Cardiac fibroblast (primary cell): ENCODE measurements at regions not wholly inside any gene's neighbourhood (a gene's known extent, or its start where the extent isn't known, plus 50 kb on each side); places are given as distances from the start of the nearest gene placed in this dataset.
"Not testable (repeated sequence)": the region's sequence is repeated elsewhere in the genome, so short reads cannot be mapped to it uniquely, and the experiment has no call there.

ENCODE experiments used
- DNase-seq, 2 donors: peaks; one replicate each; pipeline versions ENCODE4 v3.0.0 to v3.0.0-alpha.2; 2010; ENCODE audit warnings: low read depth in 2 of 2
- H3K4me3 ChIP-seq, 2 donors: replicated peaks in 1 of 2; 1 replicate in 1 of 2; 2 replicates in 1 of 2; pipeline ENCODE4 v1.5.1; 2011; ENCODE audit warnings: low read depth in 2 of 2, low read length in 2 of 2, mild to moderate bottlenecking in 2 of 2, moderate library complexity in 1 of 2
- TF ChIP-seq, protein P1 (sequence below): IDR thresholded peaks from one replicate; pipeline ENCODE4 v1.5.1; 2011; ENCODE audit warnings: low read depth, mild to moderate bottlenecking, low read length, inconsistent platforms

GRCh38 chr5:167851416-167851815 lies 440.0 kb upstream of the WWC1 start:
- TF ChIP-seq, protein P1, sequence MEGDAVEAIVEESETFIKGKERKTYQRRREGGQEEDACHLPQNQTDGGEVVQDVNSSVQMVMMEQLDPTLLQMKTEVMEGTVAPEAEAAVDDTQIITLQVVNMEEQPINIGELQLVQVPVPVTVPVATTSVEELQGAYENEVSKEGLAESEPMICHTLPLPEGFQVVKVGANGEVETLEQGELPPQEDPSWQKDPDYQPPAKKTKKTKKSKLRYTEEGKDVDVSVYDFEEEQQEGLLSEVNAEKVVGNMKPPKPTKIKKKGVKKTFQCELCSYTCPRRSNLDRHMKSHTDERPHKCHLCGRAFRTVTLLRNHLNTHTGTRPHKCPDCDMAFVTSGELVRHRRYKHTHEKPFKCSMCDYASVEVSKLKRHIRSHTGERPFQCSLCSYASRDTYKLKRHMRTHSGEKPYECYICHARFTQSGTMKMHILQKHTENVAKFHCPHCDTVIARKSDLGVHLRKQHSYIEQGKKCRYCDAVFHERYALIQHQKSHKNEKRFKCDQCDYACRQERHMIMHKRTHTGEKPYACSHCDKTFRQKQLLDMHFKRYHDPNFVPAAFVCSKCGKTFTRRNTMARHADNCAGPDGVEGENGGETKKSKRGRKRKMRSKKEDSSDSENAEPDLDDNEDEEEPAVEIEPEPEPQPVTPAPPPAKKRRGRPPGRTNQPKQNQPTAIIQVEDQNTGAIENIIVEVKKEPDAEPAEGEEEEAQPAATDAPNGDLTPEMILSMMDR = no peak
- peak in 1 of 2 donors; percentile 46 for DNase-seq

GRCh38 chr5:167852515-167852914 lies 438.9 kb upstream of the WWC1 start:
- TF ChIP-seq, protein P1 = no peak
- no peak overlapping the region for H3K4me3 ChIP-seq
- no peak for DNase-seq

More at GRCh38 chr5:167851416-167851815, 440.0 kb upstream of the WWC1 start:
- no peak overlapping the region for H3K4me3 ChIP-seq

- DNase-seq = peak; percentile 28 to 68
- H3K4me3 ChIP-seq = no peak overlapping the region
- TF ChIP-seq, protein P1 = no peak
Observed at GRCh38 chr5:167853421-167853820, 438.0 kb upstream of the WWC1 start.

DNA sequence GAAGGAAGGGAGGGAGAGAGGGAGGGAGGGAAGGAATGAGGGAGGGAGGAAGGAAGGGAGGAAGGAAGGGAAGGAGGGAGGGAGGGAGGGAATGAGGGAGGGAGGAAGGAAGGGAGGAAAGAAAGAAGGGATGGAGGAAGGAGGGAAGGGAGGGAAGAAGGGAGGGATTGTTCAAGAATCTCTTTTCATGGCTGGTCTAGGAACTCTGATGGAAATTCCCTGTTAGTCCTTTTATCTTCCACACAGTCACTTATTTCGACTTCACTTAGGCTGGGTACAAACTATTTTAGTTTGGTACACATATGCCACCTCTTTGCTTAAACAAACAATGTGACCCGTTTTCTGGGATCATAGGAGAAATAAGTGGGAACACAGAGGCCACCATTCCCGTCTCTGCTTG lies 435.6 kb upstream of the WWC1 start:
- H3K4me3 ChIP-seq = no peak overlapping the region
- DNase-seq = no peak
- TF ChIP-seq, protein P1 = no peak

DNA sequence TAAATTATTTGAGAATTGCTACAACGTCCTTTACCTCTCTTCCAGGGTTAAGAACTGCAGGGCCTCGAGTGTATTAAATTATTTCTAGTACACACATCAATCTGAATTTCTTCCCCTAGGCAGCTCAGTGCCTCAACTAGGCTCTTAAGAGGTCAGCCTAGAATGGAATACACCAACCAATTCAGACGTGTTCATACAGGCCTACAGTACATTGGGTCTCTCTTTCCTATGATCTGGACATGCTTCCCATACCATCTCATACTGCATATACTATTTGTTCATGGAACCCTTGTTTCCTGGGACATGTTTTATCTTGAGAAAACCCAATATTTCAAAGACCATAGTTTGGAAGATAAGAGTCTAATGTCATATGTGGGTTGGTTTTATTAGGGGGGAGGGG lies 434.1 kb upstream of the WWC1 start:
- TF ChIP-seq, protein P1 = no peak
- DNase-seq = no peak
- no peak overlapping the region for H3K4me3 ChIP-seq

DNA sequence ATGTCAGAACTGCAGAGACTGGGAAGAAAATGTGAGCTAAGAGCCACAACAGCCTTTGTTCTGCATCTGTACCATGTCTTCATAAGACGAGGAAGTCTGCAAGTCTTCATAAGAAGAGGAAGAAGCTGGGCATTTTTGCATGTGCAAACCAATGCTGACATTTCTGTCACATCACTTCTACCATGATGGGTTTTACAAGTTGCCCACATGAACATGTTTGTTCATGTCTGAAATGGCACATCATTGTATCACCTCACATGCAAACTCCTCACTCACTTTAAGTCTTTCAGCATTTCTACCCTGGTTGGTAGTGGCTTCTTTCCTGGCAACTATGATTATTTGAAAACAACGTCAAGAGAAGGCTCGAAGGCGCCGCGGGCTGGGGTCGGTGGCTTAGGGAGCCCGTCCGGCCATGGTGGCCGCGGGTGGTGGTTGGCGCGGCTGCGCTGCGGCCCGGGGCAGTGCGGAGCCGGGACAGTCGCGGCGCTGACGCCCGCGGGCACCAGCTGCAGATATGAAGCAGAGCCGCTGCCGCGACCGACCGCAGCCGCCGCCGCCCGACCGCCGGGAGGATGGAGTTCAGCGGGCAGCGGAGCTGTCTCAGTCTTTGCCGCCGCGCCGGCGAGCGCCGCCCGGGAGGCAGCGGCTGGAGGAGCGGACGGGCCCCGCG lies 433.1 kb upstream of the WWC1 start:
- DNase-seq, H3K4me3 ChIP-seq: not testable (repeated sequence)

GRCh38 chr5:167861129-167861927 lies 430.1 kb upstream of the WWC1 start:
- H3K4me3 ChIP-seq = no peak overlapping the region
- DNase-seq = peak; percentile 20 to 26
- TF ChIP-seq, protein P1 = no peak
